GM23248 (cell line): ENCODE measurements at regions not wholly inside any gene's neighbourhood (a gene's known extent, or its start where the extent isn't known, plus 50 kb on each side); places are given as distances from the start of the nearest gene placed in this dataset.

Experiments used
- EZH2 ChIP-seq: fragments of 200-600 bp; sonication (generic); IDR thresholded peaks from 2 replicates; pipeline ENCODE4 v1.6.1; 2018; ENCODE audit warnings: antibody characterized with exemption, mild to moderate bottlenecking; ENCODE audit not compliant: insufficient read depth, poor library complexity, severe bottlenecking
- EZH2phosphoT487 ChIP-seq: fragments of 200-600 bp; sonication (generic); IDR thresholded peaks from 2 replicates; pipeline ENCODE4 v1.6.1; 2018; ENCODE audit warnings: antibody characterized with exemption, moderate library complexity, mild to moderate bottlenecking, low read depth; ENCODE audit not compliant: insufficient read depth

DNA sequence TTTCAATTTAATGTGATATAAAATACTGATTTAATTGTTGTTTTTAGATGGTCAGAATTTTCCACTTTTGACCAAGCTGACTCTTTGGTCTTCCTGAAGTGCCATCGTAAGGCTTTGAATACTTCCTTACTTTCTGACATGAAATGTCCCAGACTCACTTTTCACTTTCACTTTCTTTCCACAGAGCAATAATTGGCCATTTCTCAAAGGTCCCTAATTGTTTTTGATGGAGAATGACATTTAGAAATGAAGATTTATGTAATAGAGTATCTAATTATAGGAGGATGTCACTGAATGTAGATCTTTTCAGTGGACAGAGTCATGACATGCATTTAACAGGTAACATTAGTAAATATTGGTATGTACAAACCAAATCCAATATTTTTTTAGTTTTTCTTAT is 1141.6 kb downstream of the KCNT2 start:
- TF ChIP-seq EZH2 (no peak), EZH2phosphoT487 (no peak)
